ENCODE measurements at regions not wholly inside any gene's neighbourhood (a gene's known extent, or its start where the extent isn't known, plus 50 kb on each side); places are given as distances from the start of the nearest gene placed in this dataset.
"Not testable (repeated sequence)": the region's sequence is repeated elsewhere in the genome, so short reads cannot be mapped to it uniquely, and the experiment has no call there.

DNA sequence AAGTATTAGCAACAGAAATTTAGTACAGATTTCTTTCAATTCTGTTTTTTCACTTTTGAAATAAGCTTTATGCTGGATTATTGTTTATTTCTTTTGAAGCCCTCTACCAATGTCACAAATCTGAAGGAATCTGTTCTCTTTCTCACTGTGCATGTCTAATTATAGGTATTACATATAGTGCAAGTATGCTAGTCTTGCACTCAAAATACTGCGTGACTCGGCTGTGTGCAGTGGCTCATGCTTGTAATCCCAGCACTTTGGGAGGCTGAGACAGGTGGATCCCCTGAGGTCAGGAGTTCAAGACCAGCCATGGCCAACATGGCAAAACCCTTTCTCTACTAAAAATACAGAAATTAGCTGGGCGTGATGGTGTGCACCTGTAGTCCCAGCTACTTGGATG lies 95.8 kb upstream of the PLAAT1 start:
- no peaks in the 10 kb centered on the region for H3K4me1 ChIP-seq (ENCODE audit: control insufficient read depth, insufficient read depth, low read length)
- no peak overlapping the region for H3K4me3 ChIP-seq (ENCODE audit: low read length)
- H3K9me3 ChIP-seq (ENCODE audit: control insufficient read depth, low read depth, low read length), result no peaks in the 10 kb centered on the region
- H3K36me3 ChIP-seq (ENCODE audit: control insufficient read depth, insufficient read depth, low read length), result no peaks in the 10 kb centered on the region
- no CpG with 5 or more reads among the region's 3 CpGs for WGBS (ENCODE audit: insufficient coverage, low lambda C conversion rate)
- DNase-seq, result peak in 1 of 2 donors; percentile 0
- H3K27ac ChIP-seq (ENCODE audit: low read length), result no peak overlapping the region
- no peaks in the 10 kb centered on the region for H3K27me3 ChIP-seq (ENCODE audit: control insufficient read depth, insufficient read depth, low read length)

DNA sequence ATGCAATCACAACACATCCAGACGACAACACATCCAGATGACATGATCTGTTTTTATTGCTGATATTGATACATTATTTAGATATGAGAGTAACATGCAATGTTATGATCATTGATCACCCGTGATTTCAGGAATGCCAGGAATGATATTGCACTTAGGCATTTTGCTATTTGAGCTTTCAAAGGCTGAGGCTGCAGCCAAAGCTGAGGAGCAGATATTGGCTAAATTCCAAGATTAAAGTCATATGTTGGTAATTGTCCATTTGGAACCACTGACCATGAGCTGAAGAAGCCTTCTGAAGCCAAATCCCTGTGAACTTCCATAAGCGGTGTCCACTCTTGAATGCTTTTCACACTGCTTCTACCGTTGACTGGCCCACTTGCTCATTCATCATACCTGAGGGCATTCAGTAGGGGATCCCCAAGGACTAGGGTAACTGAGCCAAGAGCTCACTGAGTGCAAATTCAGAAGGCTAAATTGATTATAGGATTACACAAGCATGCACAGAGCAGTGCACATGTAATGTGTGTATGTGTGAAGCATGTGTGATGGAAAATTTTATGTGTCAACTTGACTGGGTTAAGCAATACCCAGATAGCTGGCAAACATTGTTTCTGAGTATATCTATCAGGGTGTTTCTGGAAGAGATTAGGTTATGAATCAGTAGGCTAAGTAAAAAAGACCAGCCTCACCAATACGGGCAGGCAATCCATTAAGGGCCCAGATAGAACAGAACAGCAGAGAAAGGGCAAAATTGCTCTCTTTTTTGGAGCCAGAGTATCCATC lies 92.1 kb upstream of the PLAAT1 start:
- Histone ChIP-seq H3K4me3 (ENCODE audit: low read length) (no peak overlapping the region), H3K27me3 (ENCODE audit: control insufficient read depth, insufficient read depth, low read length) (no peaks in the 10 kb centered on the region), H3K36me3 (ENCODE audit: control insufficient read depth, insufficient read depth, low read length) (no peaks in the 10 kb centered on the region), H3K27ac (ENCODE audit: low read length) (no peak overlapping the region), H3K9me3 (ENCODE audit: control insufficient read depth, low read depth, low read length) (no peaks in the 10 kb centered on the region), H3K4me1 (ENCODE audit: control insufficient read depth, insufficient read depth, low read length) (no peaks in the 10 kb centered on the region)
- no CpG with 5 or more reads among the region's 5 CpGs for WGBS (ENCODE audit: insufficient coverage, low lambda C conversion rate)
- DNase-seq, result peak in 1 of 2 donors; percentile 0

DNA sequence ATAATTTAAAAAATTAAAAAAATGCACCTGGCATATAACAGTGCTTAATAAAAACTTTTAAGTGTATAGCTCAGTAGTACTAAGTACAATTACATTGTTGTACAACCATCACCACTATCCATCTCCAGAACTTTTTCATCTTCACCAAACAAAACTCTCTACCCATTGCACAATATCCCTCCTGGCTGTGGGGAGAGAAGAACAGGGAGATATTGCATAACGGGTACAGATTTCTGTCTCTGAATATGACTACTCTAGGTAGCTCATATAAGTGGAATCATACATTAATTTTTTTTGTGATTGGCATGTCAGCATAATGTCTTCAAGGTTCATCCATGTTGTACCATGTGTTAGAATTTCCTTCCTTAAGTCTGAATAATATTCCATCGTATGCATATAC lies 91.0 kb upstream of the PLAAT1 start:
- H3K27ac ChIP-seq (ENCODE audit: low read length), result no peak overlapping the region
- WGBS (ENCODE audit: insufficient coverage, low lambda C conversion rate), result no CpG with 5 or more reads among the region's 2 CpGs
- no peaks in the 10 kb centered on the region for H3K36me3 ChIP-seq (ENCODE audit: control insufficient read depth, insufficient read depth, low read length)
- no peaks in the 10 kb centered on the region for H3K27me3 ChIP-seq (ENCODE audit: control insufficient read depth, insufficient read depth, low read length)
- H3K9me3 ChIP-seq (ENCODE audit: control insufficient read depth, low read depth, low read length), result no peaks in the 10 kb centered on the region
- H3K4me1 ChIP-seq (ENCODE audit: control insufficient read depth, insufficient read depth, low read length), result no peaks in the 10 kb centered on the region
- no peak for DNase-seq
- no peak overlapping the region for H3K4me3 ChIP-seq (ENCODE audit: low read length)

DNA sequence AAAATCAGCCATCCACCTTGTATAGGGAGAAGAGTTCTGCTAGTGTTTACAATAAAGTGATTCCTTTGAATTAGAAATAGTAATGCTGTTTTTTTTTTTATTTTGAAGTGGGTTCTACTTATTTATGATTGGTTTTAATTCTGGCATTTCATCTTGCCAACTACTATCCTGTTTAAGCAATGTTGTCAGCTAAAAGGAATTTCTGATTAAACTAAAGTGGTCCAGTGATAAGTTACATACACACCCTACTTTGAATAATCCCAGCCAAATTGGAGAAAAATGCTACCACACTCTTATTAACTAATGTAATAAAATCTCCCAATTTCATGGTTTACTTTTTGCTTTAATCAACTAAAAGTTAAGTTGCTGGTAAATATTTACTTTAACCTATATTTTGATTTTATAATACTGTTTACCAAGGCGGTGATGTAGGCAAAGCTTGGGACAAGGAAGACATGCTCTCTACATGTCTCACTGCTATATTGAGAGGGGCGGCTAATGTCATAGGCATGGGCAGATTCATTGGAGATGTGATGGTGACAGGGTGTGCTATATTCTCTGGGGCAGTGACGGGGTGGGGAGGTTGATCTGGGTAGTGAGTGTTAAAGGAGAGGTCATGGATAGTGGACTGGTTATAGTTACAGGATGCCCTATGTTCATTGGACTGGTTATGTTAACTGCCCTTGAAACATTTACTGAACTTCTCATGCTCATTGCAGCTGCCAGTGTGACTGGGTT lies 85.8 kb upstream of the PLAAT1 start:
- not testable (repeated sequence) for H3K4me3 ChIP-seq (ENCODE audit: low read length); H3K27me3 ChIP-seq (ENCODE audit: control insufficient read depth, insufficient read depth, low read length); H3K27ac ChIP-seq (ENCODE audit: low read length); H3K36me3 ChIP-seq (ENCODE audit: control insufficient read depth, insufficient read depth, low read length); H3K4me1 ChIP-seq (ENCODE audit: control insufficient read depth, insufficient read depth, low read length); H3K9me3 ChIP-seq (ENCODE audit: control insufficient read depth, low read depth, low read length)
- WGBS (ENCODE audit: insufficient coverage, low lambda C conversion rate), result 71% methylated on average over 1 of the region's 3 CpGs
- peak in 1 of 2 donors; percentile 0 for DNase-seq

DNA sequence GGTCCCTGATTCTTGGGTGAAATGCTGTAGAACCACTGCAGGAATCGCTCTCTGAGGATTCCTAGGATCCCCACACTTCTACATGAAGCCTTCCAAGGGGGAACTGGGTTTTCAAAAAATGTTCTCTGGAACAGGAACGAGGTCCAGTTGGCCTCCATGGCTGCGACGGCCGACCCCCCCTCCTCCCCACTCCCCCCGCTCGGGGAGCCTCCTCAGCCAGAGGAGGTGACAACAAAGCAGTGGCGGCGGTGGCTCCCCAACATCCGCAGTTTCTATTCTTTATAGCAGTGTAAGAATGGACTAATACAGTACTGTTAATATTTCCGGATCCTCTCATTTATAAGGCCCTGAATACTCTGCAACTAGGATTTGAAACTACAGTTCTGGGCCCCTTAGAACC lies 84.0 kb upstream of the PLAAT1 start:
- Histone ChIP-seq H3K4me3 (ENCODE audit: low read length) (no peak overlapping the region), H3K27ac (ENCODE audit: low read length) (no peak overlapping the region), H3K4me1 (ENCODE audit: control insufficient read depth, insufficient read depth, low read length) (no peaks in the 10 kb centered on the region), H3K9me3 (ENCODE audit: control insufficient read depth, low read depth, low read length) (no peaks in the 10 kb centered on the region), H3K36me3 (ENCODE audit: control insufficient read depth, insufficient read depth, low read length) (no peaks in the 10 kb centered on the region), H3K27me3 (ENCODE audit: control insufficient read depth, insufficient read depth, low read length) (no peaks in the 10 kb centered on the region)
- DNase-seq, result peak in 1 of 2 donors; percentile 1
- WGBS (ENCODE audit: insufficient coverage, low lambda C conversion rate), result no CpG with 5 or more reads among the region's 11 CpGs

DNA sequence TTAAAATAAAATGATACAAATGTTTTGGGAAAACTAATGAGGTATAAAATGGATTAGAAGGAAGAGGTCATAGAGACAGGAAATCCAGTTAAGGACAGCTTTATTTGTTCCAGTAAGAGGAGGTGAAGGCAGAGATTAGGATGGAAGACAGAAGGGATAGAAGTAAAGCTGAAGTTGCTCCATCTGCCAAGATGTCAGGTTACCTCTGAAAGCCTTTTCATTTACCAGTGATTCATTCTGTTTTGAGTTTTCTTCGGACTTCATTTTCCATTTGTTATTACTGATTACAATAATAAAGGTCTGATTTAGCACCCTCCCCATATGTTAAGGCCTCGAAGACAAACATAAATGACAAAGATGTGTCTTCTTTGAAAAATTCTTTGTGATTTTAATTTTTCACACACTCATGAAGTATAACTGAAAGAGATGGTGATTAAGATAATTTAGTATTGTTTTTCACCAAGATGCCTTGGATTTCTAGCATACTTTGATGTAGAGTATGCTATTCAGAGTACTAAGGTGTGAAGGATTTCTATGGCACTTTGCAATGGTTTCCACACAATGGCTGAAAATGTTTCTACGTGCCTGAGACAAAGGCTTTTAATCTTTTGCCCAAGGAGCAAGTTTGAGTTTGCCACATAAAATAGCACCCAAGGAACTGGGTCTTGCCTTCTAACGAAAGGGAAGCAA lies 75.4 kb upstream of the PLAAT1 start:
- H3K9me3 ChIP-seq (ENCODE audit: control insufficient read depth, low read depth, low read length), result no peaks in the 10 kb centered on the region
- no peak for DNase-seq
- H3K4me3 ChIP-seq (ENCODE audit: low read length), result no peak overlapping the region
- no peaks in the 10 kb centered on the region for H3K36me3 ChIP-seq (ENCODE audit: control insufficient read depth, insufficient read depth, low read length)
- WGBS (ENCODE audit: insufficient coverage, low lambda C conversion rate), result no CpG with 5 or more reads among the region's 4 CpGs
- H3K27ac ChIP-seq (ENCODE audit: low read length), result no peak overlapping the region
- no peaks in the 10 kb centered on the region for H3K27me3 ChIP-seq (ENCODE audit: control insufficient read depth, insufficient read depth, low read length)
- no peaks in the 10 kb centered on the region for H3K4me1 ChIP-seq (ENCODE audit: control insufficient read depth, insufficient read depth, low read length)

DNA sequence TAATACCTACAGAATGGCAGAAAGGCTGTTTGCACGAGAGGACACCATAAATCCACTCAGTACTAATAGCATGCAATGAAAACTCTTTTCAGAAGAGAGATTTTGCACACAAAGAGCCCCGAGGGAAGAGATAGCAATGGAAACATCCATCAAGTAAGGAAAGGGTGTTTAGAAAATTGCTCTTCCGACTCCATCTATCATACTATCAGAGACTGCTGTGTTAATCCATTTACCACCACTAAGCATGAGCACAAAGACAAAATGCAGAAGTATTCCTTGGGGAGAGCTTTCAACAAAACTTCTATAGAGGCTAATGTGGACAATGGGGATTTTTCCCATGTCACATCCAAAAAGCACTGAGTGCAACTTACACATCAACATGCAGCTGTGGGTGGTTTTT lies 72.1 kb upstream of the PLAAT1 start:
- H3K9me3 ChIP-seq (ENCODE audit: control insufficient read depth, low read depth, low read length), result no peaks in the 10 kb centered on the region
- no CpG with 5 or more reads among the region's 3 CpGs for WGBS (ENCODE audit: insufficient coverage, low lambda C conversion rate)
- no peak overlapping the region for H3K4me3 ChIP-seq (ENCODE audit: low read length)
- H3K27ac ChIP-seq (ENCODE audit: low read length), result no peak overlapping the region
- H3K36me3 ChIP-seq (ENCODE audit: control insufficient read depth, insufficient read depth, low read length), result no peaks in the 10 kb centered on the region
- no peaks in the 10 kb centered on the region for H3K4me1 ChIP-seq (ENCODE audit: control insufficient read depth, insufficient read depth, low read length)
- DNase-seq, result peak in 1 of 2 donors; percentile 0
- H3K27me3 ChIP-seq (ENCODE audit: control insufficient read depth, insufficient read depth, low read length), result no peaks in the 10 kb centered on the region

DNA sequence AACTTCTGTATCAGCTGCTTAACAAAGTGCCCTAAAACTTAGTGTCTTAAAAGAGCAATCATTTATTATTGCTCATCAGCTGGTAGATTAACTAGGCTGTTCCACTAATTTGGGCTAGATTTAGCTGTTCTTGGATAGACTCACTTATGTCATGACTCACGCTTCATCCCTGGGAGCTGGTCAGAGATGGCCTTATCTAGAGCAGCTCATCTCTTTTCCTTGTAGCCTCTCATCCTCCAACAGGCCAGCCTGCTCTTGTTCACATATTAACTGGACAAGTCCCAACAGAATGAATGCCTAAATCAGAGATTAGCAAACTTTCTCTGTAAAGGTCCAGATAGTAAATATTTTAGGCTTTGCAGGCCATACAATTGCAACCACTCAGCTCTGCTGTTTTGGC lies 66.9 kb upstream of the PLAAT1 start:
- Histone ChIP-seq H3K4me3 (ENCODE audit: low read length) (no peak overlapping the region), H3K36me3 (ENCODE audit: control insufficient read depth, insufficient read depth, low read length) (no peaks in the 10 kb centered on the region), H3K9me3 (ENCODE audit: control insufficient read depth, low read depth, low read length) (no peaks in the 10 kb centered on the region), H3K27me3 (ENCODE audit: control insufficient read depth, insufficient read depth, low read length) (no peaks in the 10 kb centered on the region), H3K27ac (ENCODE audit: low read length) (no peak overlapping the region), H3K4me1 (ENCODE audit: control insufficient read depth, insufficient read depth, low read length) (no peaks in the 10 kb centered on the region)
- WGBS (ENCODE audit: insufficient coverage, low lambda C conversion rate), result no CpG with 5 or more reads among the region's 1 CpG
- no peak for DNase-seq

DNA sequence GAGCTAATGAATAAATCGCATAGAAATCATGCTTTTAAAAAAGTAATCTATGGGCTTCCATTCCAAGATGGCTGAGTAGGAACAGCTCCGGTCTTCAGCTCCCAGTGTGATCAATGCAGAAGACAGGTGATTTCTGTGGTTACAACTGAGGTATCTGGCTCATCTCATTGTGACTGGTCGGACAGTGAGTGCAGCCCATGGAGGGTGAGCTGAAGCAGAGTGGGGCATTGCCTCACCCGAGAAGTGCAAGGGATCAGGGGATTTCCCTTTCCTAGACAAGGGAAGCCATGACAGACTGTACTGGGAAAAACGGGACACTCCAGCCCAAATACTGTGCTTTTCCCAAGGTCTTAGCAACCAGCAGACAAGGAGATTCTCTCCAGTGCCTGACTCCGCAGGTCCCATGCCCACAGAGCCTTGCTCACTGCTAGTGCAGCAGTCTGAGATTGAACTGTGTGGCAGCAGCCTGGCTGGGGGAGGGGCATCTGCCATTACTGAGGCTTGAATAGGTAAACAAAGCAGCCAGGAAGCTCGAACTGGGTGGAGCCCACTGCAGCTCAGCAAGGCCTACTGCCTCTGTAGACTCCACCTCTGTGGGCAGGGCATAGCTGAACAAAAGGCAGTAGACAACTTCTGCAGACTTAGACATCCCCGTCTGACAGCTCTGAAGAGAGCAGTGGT lies 61.5 kb upstream of the PLAAT1 start:
- H3K27me3 ChIP-seq (ENCODE audit: control insufficient read depth, insufficient read depth, low read length); H3K4me3 ChIP-seq (ENCODE audit: low read length); H3K4me1 ChIP-seq (ENCODE audit: control insufficient read depth, insufficient read depth, low read length); H3K36me3 ChIP-seq (ENCODE audit: control insufficient read depth, insufficient read depth, low read length); H3K27ac ChIP-seq (ENCODE audit: low read length); DNase-seq; H3K9me3 ChIP-seq (ENCODE audit: control insufficient read depth, low read depth, low read length): not testable (repeated sequence)
- WGBS (ENCODE audit: insufficient coverage, low lambda C conversion rate), result no CpG with 5 or more reads among the region's 8 CpGs

DNA sequence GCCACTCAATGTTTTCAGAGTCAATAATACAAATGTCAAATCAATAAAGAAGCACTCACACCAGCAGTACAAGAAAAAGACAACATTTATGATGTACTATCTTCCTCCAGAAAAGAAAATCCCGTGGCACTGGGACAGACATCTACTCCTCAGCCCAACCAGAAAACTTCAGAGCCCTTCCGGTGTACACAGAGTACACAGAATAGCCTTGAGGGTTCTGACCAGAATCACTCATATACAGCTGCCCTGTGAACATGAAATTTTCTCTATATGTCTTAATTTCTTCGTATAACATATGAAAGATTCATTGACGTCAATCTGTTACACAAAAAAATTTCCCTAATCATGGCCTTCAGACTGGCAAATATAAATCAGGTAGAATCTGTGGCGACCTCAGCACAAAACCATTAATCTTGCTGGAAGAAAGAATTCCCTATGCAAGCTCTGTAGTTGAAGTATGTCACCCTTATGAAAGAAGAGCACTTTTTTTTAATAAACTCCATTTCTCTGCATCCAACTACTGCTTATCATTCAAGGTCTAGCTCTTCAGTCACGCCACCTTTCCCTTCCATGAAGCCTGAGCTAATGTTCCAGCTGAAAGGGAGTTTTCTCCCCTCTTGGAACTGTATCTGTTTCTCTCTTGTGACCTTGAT lies 53.8 kb upstream of the PLAAT1 start:
- WGBS (ENCODE audit: insufficient coverage, low lambda C conversion rate), result 79% methylated on average over 4 of the region's 6 CpGs
- Histone ChIP-seq H3K27ac (ENCODE audit: low read length) (no peak overlapping the region), H3K36me3 (ENCODE audit: control insufficient read depth, insufficient read depth, low read length) (no peaks in the 10 kb centered on the region), H3K27me3 (ENCODE audit: control insufficient read depth, insufficient read depth, low read length) (peaks cover 2% of the 10 kb centered on the region), H3K9me3 (ENCODE audit: control insufficient read depth, low read depth, low read length) (no peaks in the 10 kb centered on the region), H3K4me1 (ENCODE audit: control insufficient read depth, insufficient read depth, low read length) (no peaks in the 10 kb centered on the region), H3K4me3 (ENCODE audit: low read length) (no peak overlapping the region)
- no peak for DNase-seq

Measured in large intestine (tissue), 3 donors.